ENCODE measurements at regions not wholly inside any gene's neighbourhood (a gene's known extent, or its start where the extent isn't known, plus 50 kb on each side); places are given as distances from the start of the nearest gene placed in this dataset.

- H3K4me1 ChIP-seq (ENCODE audit: control insufficient read depth, extremely low read depth, insufficient read depth, low read length) = no peaks in the 10 kb centered on the region
- no peak overlapping the region for H3K4me3 ChIP-seq (replicated peaks in 1 of 4; ENCODE audit: control extremely low read depth in 1 of 4, insufficient read depth in 1 of 4, low read depth in 3 of 4, low read length in 4 of 4)
- no peak overlapping the region for H3K9ac ChIP-seq (ENCODE audit: insufficient read depth, low read length)
- no peak overlapping the region for H2AFZ ChIP-seq (ENCODE audit: low read length)
- DNase-seq (ENCODE audit: low read depth in 2 of 2) = no peak
- no peaks in the 10 kb centered on the region for H3K27me3 ChIP-seq (ENCODE audit: control insufficient read depth, insufficient read depth, low read length)
- TF ChIP-seq EZH2 (IDR thresholded peaks at IDR 0.05; ENCODE audit: low read length, missing control alignments) = no peak
- TF ChIP-seq CTCF (conservative IDR thresholded peaks at IDR 0.05 in 1 of 2, IDR thresholded peaks at IDR 0.05 in 1 of 2; ENCODE audit: low read depth in 1 of 2, low read length in 2 of 2) = no peak
- no peaks in the 10 kb centered on the region for H3K79me2 ChIP-seq (ENCODE audit: control insufficient read depth, insufficient read depth, low read length)
- H3K36me3 ChIP-seq (ENCODE audit: control insufficient read depth, insufficient read depth, low read length) = no peaks in the 10 kb centered on the region
- no peak overlapping the region for H3K4me2 ChIP-seq (ENCODE audit: extremely low read depth, insufficient read depth, low read length)
- no peaks in the 10 kb centered on the region for H4K20me1 ChIP-seq (ENCODE audit: control insufficient read depth, extremely low read depth, insufficient read depth, low read length)
- H3K27ac ChIP-seq (ENCODE audit: insufficient read depth, low read length) = no peak overlapping the region
- no peaks in the 10 kb centered on the region for H3K9me3 ChIP-seq (ENCODE audit: control insufficient read depth, insufficient read depth, low read depth, low read length)
Measured at GRCh38 chr3:163863146-163863545, 1215.2 kb downstream of the SI start.

GRCh38 chr3:163852233-163852632 is 1226.1 kb downstream of the SI start:
- TF ChIP-seq EZH2 (IDR thresholded peaks at IDR 0.05; ENCODE audit: low read length, missing control alignments) (no peak), CTCF (conservative IDR thresholded peaks at IDR 0.05 in 1 of 2, IDR thresholded peaks at IDR 0.05 in 1 of 2; ENCODE audit: low read depth in 1 of 2, low read length in 2 of 2) (no peak)
- no peaks in the 10 kb centered on the region for H3K9me3 ChIP-seq (ENCODE audit: control insufficient read depth, insufficient read depth, low read depth, low read length)

DNA sequence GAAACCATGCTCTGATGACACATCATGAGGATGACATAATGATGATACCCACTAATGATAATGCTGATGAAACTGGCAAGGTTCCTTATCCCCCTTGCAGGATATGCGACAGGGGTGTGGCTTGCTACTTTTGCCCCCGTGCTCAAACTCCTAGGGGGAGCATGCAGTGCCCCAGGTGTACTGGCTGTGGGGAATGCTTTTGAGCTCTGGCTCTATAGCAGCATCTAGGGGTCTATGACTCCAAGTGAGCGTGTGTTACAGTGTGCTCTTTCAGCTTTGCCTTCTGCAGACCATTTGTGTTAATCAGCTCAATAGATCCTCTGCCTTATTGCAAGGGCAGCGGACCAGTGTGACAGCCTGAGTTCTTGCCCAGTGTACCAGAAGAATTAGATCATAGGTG is 1239.5 kb downstream of the SI start:
- Histone ChIP-seq H3K27me3 (ENCODE audit: control insufficient read depth, insufficient read depth, low read length) (no peaks in the 10 kb centered on the region), H3K4me1 (ENCODE audit: control insufficient read depth, extremely low read depth, insufficient read depth, low read length) (no peaks in the 10 kb centered on the region), H2AFZ (ENCODE audit: low read length) (no peak overlapping the region), H3K4me3 (replicated peaks in 1 of 4; ENCODE audit: control extremely low read depth in 1 of 4, insufficient read depth in 1 of 4, low read depth in 3 of 4, low read length in 4 of 4) (no peak overlapping the region), H3K79me2 (ENCODE audit: control insufficient read depth, insufficient read depth, low read length) (no peaks in the 10 kb centered on the region), H3K36me3 (ENCODE audit: control insufficient read depth, insufficient read depth, low read length) (no peaks in the 10 kb centered on the region), H3K4me2 (ENCODE audit: extremely low read depth, insufficient read depth, low read length) (no peak overlapping the region), H3K27ac (ENCODE audit: insufficient read depth, low read length) (no peak overlapping the region), H3K9ac (ENCODE audit: insufficient read depth, low read length) (no peak overlapping the region), H4K20me1 (ENCODE audit: control insufficient read depth, extremely low read depth, insufficient read depth, low read length) (no peaks in the 10 kb centered on the region), H3K9me3 (ENCODE audit: control insufficient read depth, insufficient read depth, low read depth, low read length) (no peaks in the 10 kb centered on the region)
- DNase-seq (ENCODE audit: low read depth in 2 of 2) = no peak
- TF ChIP-seq CTCF (conservative IDR thresholded peaks at IDR 0.05 in 1 of 2, IDR thresholded peaks at IDR 0.05 in 1 of 2; ENCODE audit: low read depth in 1 of 2, low read length in 2 of 2) = no peak
- no peak for TF ChIP-seq EZH2 (IDR thresholded peaks at IDR 0.05; ENCODE audit: low read length, missing control alignments)

More at GRCh38 chr3:163852233-163852632, 1226.1 kb downstream of the SI start:
- Histone ChIP-seq H3K27ac (ENCODE audit: insufficient read depth, low read length) (no peak overlapping the region), H3K79me2 (ENCODE audit: control insufficient read depth, insufficient read depth, low read length) (no peaks in the 10 kb centered on the region), H3K36me3 (ENCODE audit: control insufficient read depth, insufficient read depth, low read length) (no peaks in the 10 kb centered on the region), H2AFZ (ENCODE audit: low read length) (no peak overlapping the region), H3K9ac (ENCODE audit: insufficient read depth, low read length) (no peak overlapping the region), H3K4me3 (replicated peaks in 1 of 4; ENCODE audit: control extremely low read depth in 1 of 4, insufficient read depth in 1 of 4, low read depth in 3 of 4, low read length in 4 of 4) (no peak overlapping the region), H3K27me3 (ENCODE audit: control insufficient read depth, insufficient read depth, low read length) (no peaks in the 10 kb centered on the region), H4K20me1 (ENCODE audit: control insufficient read depth, extremely low read depth, insufficient read depth, low read length) (no peaks in the 10 kb centered on the region), H3K4me2 (ENCODE audit: extremely low read depth, insufficient read depth, low read length) (no peak overlapping the region), H3K4me1 (ENCODE audit: control insufficient read depth, extremely low read depth, insufficient read depth, low read length) (no peaks in the 10 kb centered on the region)
- no peak for DNase-seq (ENCODE audit: low read depth in 2 of 2)
